ENCODE measurements at regions not wholly inside any gene's neighbourhood (a gene's known extent, or its start where the extent isn't known, plus 50 kb on each side); places are given as distances from the start of the nearest gene placed in this dataset.

DNA sequence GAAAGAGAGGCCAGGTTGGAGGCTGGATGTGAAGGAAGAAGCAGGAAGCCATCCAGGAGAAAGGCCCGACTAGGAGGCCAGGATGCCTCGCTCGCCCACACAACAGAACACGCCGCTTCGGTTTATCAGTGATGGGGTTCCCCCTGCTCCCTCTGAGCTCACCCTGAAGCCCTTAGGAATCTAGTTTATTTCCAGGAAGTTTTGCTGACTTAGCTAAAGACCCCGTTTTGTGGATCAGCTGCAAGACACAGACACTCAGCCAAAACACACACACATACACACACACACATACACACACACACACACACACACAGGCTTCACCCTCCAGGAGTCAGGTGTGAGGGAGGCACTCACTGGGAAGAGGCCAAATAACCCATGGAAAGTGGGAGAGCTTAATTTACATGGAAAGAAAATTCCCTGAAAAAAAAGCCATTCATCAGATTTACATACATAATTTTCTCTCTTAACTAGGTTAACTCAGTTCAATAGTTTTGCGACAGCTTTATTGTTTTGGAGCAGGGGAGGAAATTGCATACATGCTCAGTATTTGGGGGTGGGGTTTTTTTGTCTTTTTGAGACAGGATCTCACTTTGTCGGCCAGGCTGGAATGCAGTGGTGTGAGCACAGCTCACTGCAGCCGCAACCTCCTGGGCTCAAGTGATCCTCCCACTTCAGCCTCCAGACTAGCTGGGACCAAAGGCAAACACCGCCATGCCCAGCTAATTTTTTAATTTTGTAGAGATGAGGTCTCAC lies 92.7 kb upstream of the HAND1 start:
- 0 out of 2 replicates have a peak, but pooled peaks cover 7% of the 10 kb centered on the region for H3F3A ChIP-seq (replicated peaks; ENCODE audit: low read depth)
- Mint-ChIP-seq H3K9me3 (no peaks in the 10 kb centered on the region), H3K27ac (no peak overlapping the region), H3K4me3 (no peak overlapping the region), H3K27me3 (ENCODE audit: insufficient read depth, low read depth, poor library complexity) (peaks cover 8% of the 10 kb centered on the region), H3K4me1 (peaks cover 9% of the 10 kb centered on the region), H3K36me3 (ENCODE audit: low read depth) (no peaks in the 10 kb centered on the region)
- H3K27ac ChIP-seq (ENCODE audit: low read depth), result no peak overlapping the region
- H3K9me2 ChIP-seq (ENCODE audit: insufficient read depth), result no peaks in the 10 kb centered on the region
- no peak overlapping the region for H3K4me3 ChIP-seq
- H3K4me2 ChIP-seq, result no peak overlapping the region
- DNase-seq (ENCODE audit: low spot score), result peak; percentile 16
- ATAC-seq, result no peak; the same call in 2 of the 3 replicates
- no peaks in the 10 kb centered on the region for H3K36me3 ChIP-seq (ENCODE audit: insufficient read depth)
- no peaks in the 10 kb centered on the region for H4K20me1 ChIP-seq (replicated peaks; ENCODE audit: insufficient read depth)
- H3K27me3 ChIP-seq (ENCODE audit: insufficient read depth), result no peaks in the 10 kb centered on the region
- H2AFZ ChIP-seq, result peak overlapping the region; percentile 88; the same call in 1 of the 2 replicates
- H3K79me2 ChIP-seq (replicated peaks; ENCODE audit: insufficient read depth), result no peaks in the 10 kb centered on the region
- peaks cover 15% of the 10 kb centered on the region for H3K4me1 ChIP-seq (ENCODE audit: insufficient read depth)
- TF ChIP-seq EZH2phosphoT487 (IDR thresholded peaks at IDR 0.05; ENCODE audit: unreplicated experiment) (no peak), JUNB (IDR thresholded peaks at IDR 0.05; ENCODE audit: unreplicated experiment) (no peak), ZNF331 (CRISPR knock-in tag; IDR thresholded peaks at IDR 0.05; ENCODE audit: low read depth) (no peak), STAT1 (IDR thresholded peaks at IDR 0.05; ENCODE audit: unreplicated experiment) (no peak), EZH2 (IDR thresholded peaks at IDR 0.05; ENCODE audit: low read depth, unreplicated experiment) (no peak), NANOG (IDR thresholded peaks at IDR 0.05; ENCODE audit: borderline replicate concordance) (no peak), ETS1 (IDR thresholded peaks at IDR 0.05) (no peak), CTCF (conservative IDR thresholded peaks at IDR 0.05; ENCODE audit: low read depth in 2 of 2) (no peak), ZNF114 (CRISPR knock-in tag; IDR thresholded peaks at IDR 0.05) (no peak), POLR2AphosphoS5 (IDR thresholded peaks at IDR 0.05; ENCODE audit: low read depth) (no peak), CREB1 (CRISPR knock-in tag; IDR thresholded peaks at IDR 0.05; ENCODE audit: low read depth) (no peak)
- TF ChIP-seq, protein P1, sequence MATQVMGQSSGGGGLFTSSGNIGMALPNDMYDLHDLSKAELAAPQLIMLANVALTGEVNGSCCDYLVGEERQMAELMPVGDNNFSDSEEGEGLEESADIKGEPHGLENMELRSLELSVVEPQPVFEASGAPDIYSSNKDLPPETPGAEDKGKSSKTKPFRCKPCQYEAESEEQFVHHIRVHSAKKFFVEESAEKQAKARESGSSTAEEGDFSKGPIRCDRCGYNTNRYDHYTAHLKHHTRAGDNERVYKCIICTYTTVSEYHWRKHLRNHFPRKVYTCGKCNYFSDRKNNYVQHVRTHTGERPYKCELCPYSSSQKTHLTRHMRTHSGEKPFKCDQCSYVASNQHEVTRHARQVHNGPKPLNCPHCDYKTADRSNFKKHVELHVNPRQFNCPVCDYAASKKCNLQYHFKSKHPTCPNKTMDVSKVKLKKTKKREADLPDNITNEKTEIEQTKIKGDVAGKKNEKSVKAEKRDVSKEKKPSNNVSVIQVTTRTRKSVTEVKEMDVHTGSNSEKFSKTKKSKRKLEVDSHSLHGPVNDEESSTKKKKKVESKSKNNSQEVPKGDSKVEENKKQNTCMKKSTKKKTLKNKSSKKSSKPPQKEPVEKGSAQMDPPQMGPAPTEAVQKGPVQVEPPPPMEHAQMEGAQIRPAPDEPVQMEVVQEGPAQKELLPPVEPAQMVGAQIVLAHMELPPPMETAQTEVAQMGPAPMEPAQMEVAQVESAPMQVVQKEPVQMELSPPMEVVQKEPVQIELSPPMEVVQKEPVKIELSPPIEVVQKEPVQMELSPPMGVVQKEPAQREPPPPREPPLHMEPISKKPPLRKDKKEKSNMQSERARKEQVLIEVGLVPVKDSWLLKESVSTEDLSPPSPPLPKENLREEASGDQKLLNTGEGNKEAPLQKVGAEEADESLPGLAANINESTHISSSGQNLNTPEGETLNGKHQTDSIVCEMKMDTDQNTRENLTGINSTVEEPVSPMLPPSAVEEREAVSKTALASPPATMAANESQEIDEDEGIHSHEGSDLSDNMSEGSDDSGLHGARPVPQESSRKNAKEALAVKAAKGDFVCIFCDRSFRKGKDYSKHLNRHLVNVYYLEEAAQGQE (IDR thresholded peaks at IDR 0.05; ENCODE audit: unreplicated experiment), result no peak
- TF ChIP-seq, protein P2, sequence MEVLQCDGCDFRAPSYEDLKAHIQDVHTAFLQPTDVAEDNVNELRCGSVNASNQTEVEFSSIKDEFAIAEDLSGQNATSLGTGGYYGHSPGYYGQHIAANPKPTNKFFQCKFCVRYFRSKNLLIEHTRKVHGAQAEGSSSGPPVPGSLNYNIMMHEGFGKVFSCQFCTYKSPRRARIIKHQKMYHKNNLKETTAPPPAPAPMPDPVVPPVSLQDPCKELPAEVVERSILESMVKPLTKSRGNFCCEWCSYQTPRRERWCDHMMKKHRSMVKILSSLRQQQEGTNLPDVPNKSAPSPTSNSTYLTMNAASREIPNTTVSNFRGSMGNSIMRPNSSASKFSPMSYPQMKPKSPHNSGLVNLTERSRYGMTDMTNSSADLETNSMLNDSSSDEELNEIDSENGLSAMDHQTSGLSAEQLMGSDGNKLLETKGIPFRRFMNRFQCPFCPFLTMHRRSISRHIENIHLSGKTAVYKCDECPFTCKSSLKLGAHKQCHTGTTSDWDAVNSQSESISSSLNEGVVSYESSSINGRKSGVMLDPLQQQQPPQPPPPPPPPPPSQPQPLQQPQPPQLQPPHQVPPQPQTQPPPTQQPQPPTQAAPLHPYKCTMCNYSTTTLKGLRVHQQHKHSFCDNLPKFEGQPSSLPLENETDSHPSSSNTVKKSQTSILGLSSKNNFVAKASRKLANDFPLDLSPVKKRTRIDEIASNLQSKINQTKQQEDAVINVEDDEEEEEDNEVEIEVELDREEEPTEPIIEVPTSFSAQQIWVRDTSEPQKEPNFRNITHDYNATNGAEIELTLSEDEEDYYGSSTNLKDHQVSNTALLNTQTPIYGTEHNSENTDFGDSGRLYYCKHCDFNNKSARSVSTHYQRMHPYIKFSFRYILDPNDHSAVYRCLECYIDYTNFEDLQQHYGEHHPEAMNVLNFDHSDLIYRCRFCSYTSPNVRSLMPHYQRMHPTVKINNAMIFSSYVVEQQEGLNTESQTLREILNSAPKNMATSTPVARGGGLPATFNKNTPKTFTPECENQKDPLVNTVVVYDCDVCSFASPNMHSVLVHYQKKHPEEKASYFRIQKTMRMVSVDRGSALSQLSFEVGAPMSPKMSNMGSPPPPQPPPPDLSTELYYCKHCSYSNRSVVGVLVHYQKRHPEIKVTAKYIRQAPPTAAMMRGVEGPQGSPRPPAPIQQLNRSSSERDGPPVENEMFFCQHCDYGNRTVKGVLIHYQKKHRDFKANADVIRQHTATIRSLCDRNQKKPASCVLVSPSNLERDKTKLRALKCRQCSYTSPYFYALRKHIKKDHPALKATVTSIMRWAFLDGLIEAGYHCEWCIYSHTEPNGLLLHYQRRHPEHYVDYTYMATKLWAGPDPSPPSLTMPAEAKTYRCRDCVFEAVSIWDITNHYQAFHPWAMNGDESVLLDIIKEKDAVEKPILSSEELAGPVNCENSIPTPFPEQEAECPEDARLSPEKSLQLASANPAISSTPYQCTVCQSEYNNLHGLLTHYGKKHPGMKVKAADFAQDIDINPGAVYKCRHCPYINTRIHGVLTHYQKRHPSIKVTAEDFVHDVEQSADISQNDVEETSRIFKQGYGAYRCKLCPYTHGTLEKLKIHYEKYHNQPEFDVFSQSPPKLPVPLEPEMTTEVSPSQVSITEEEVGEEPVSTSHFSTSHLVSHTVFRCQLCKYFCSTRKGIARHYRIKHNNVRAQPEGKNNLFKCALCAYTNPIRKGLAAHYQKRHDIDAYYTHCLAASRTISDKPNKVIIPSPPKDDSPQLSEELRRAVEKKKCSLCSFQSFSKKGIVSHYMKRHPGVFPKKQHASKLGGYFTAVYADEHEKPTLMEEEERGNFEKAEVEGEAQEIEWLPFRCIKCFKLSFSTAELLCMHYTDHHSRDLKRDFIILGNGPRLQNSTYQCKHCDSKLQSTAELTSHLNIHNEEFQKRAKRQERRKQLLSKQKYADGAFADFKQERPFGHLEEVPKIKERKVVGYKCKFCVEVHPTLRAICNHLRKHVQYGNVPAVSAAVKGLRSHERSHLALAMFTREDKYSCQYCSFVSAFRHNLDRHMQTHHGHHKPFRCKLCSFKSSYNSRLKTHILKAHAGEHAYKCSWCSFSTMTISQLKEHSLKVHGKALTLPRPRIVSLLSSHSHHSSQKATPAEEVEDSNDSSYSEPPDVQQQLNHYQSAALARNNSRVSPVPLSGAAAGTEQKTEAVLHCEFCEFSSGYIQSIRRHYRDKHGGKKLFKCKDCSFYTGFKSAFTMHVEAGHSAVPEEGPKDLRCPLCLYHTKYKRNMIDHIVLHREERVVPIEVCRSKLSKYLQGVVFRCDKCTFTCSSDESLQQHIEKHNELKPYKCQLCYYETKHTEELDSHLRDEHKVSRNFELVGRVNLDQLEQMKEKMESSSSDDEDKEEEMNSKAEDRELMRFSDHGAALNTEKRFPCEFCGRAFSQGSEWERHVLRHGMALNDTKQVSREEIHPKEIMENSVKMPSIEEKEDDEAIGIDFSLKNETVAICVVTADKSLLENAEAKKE (CRISPR knock-in tag; IDR thresholded peaks at IDR 0.05), result no peak
